GM23338 (cell line): ENCODE measurements at regions not wholly inside any gene's neighbourhood (a gene's known extent, or its start where the extent isn't known, plus 50 kb on each side); places are given as distances from the start of the nearest gene placed in this dataset.

Source experiments
- ATAC-seq: fragments of 200-7000 bp; cut with Tn5 transposase; 3 replicates; pipeline ENCODE4 v1.9.1; 2020
- DNase-seq: peaks from one replicate; pipeline ENCODE4 v3.0.0-alpha.2; 2015; ENCODE audit warnings: low spot score
- H2AFZ ChIP-seq: fragments of 200-600 bp; sonication (generic); 2 replicates; pipeline ENCODE4 v1.8.0; 2016; ENCODE audit warnings: antibody characterized with exemption, mild to moderate bottlenecking, moderate library complexity
- H3F3A ChIP-seq: fragments of 200-600 bp; sonication (generic); replicated peaks from 2 replicates; pipeline ENCODE4 v1.8.0; 2017; ENCODE audit warnings: antibody characterized with exemption, mixed run types, low read depth
- H3K27ac ChIP-seq: fragments of 200-600 bp; sonication (generic); 2 replicates; pipeline ENCODE4 v1.6.1; 2016; ENCODE audit warnings: low read depth
- H3K27me3 ChIP-seq: fragments of 200-600 bp; sonication (generic); 2 replicates; pipeline ENCODE4 v1.8.0; 2016; ENCODE audit warnings: mild to moderate bottlenecking, mixed run types, moderate library complexity; ENCODE audit not compliant: insufficient read depth
- H3K36me3 ChIP-seq: fragments of 200-600 bp; sonication (generic); 2 replicates; pipeline ENCODE4 v1.8.0; 2016; ENCODE audit warnings: mild to moderate bottlenecking; ENCODE audit not compliant: insufficient read depth
- H3K4me1 ChIP-seq: fragments of 200-600 bp; sonication (generic); 2 replicates; pipeline ENCODE4 v1.8.0; 2016; ENCODE audit warnings: mild to moderate bottlenecking, moderate library complexity; ENCODE audit not compliant: insufficient read depth
- H3K4me2 ChIP-seq: fragments of 200-600 bp; sonication (generic); 2 replicates; pipeline ENCODE4 v1.7.1; 2017; ENCODE audit warnings: mixed run types
- H3K4me3 ChIP-seq: fragments of 200-600 bp; sonication (generic); 2 replicates; pipeline ENCODE4 v1.6.1; 2016; ENCODE audit warnings: mixed run types
- H3K79me2 ChIP-seq: fragments of 200-600 bp; sonication (generic); replicated peaks from 2 replicates; pipeline ENCODE4 v1.8.0; 2017; ENCODE audit warnings: mild to moderate bottlenecking; ENCODE audit not compliant: insufficient read depth
- H3K9me2 ChIP-seq: fragments of 200-600 bp; sonication (generic); 2 replicates; pipeline ENCODE4 v1.8.0; 2017; ENCODE audit not compliant: insufficient read depth
- H4K20me1 ChIP-seq: fragments of 200-600 bp; sonication (generic); replicated peaks from 2 replicates; pipeline ENCODE4 v1.8.0; 2017; ENCODE audit warnings: mild to moderate bottlenecking; ENCODE audit not compliant: insufficient read depth
- H3K27ac Mint-ChIP-seq: 2 replicates; pipeline ENCODE4 v1.8.0; 2020; ENCODE audit warnings: inconsistent platforms, mild to moderate bottlenecking, moderate library complexity, mixed read lengths
- H3K27me3 Mint-ChIP-seq: 3 replicates; pipeline ENCODE4 v1.8.0; 2022; ENCODE audit warnings: low read depth, mild to moderate bottlenecking, moderate library complexity, mixed read lengths, inconsistent platforms; ENCODE audit not compliant: insufficient read depth, poor library complexity
- H3K36me3 Mint-ChIP-seq: 3 replicates; pipeline ENCODE4 v1.8.0; 2021; ENCODE audit warnings: low read depth, mild to moderate bottlenecking, inconsistent platforms, moderate library complexity, mixed read lengths
- H3K4me1 Mint-ChIP-seq: 3 replicates; pipeline ENCODE4 v1.8.0; 2020; ENCODE audit warnings: mild to moderate bottlenecking, inconsistent platforms, mixed read lengths
- H3K4me3 Mint-ChIP-seq: 3 replicates; pipeline ENCODE4 v1.8.0; 2021; ENCODE audit warnings: moderate library complexity, mild to moderate bottlenecking, inconsistent platforms, mixed read lengths
- H3K9me3 Mint-ChIP-seq: 3 replicates; pipeline ENCODE4 v1.8.0; 2020; ENCODE audit warnings: moderate library complexity, mild to moderate bottlenecking, inconsistent platforms, mixed read lengths
- CREB1 ChIP-seq: fragments of 250-450 bp; sonication (Bioruptor Pico); IDR thresholded peaks from 2 replicates; pipeline ENCODE4 v1.5.0; 2020; ENCODE audit warnings: low read depth, mild to moderate bottlenecking, moderate library complexity
- EZH2 ChIP-seq: fragments of 200-600 bp; sonication (generic); IDR thresholded peaks from one replicate; pipeline ENCODE4 v1.8.0; 2017; ENCODE audit warnings: antibody characterized with exemption, mild to moderate bottlenecking, low read depth; ENCODE audit not compliant: unreplicated experiment
- EZH2phosphoT487 ChIP-seq: fragments of 200-600 bp; sonication (generic); IDR thresholded peaks from one replicate; pipeline ENCODE4 v1.8.1; 2018; ENCODE audit warnings: antibody characterized with exemption; ENCODE audit not compliant: unreplicated experiment
- JUNB ChIP-seq: IDR thresholded peaks from one replicate; pipeline ENCODE4 v1.6.1; 2016; ENCODE audit warnings: antibody characterized with exemption; ENCODE audit not compliant: unreplicated experiment
- NANOG ChIP-seq: IDR thresholded peaks from 2 replicates; pipeline ENCODE4 v1.6.1; 2016; ENCODE audit warnings: antibody characterized with exemption, borderline replicate concordance
- POLR2AphosphoS5 ChIP-seq: IDR thresholded peaks from 2 replicates; pipeline ENCODE4 v1.6.1; 2016; ENCODE audit warnings: antibody characterized with exemption, low read depth
- ZNF114 ChIP-seq: fragments of 250-450 bp; sonication (Bioruptor Pico); IDR thresholded peaks from 2 replicates; pipeline ENCODE4 v1.5.0; 2020; ENCODE audit warnings: mild to moderate bottlenecking, moderate library complexity
- ZNF331 ChIP-seq: fragments of 250-450 bp; sonication (Bioruptor Pico); IDR thresholded peaks from 2 replicates; pipeline ENCODE4 v1.5.0; 2020; ENCODE audit warnings: low read depth, mild to moderate bottlenecking, moderate library complexity
- TF ChIP-seq, protein P1 (sequence below): fragments of 250-450 bp; sonication (Bioruptor Pico); IDR thresholded peaks from 2 replicates; pipeline ENCODE4 v1.5.0; 2020; ENCODE audit warnings: mild to moderate bottlenecking, moderate library complexity
- TF ChIP-seq, protein P2 (sequence below): IDR thresholded peaks from one replicate; pipeline ENCODE4 v1.6.1; 2018; ENCODE audit warnings: antibody characterized with exemption; ENCODE audit not compliant: unreplicated experiment
- TF ChIP-seq, protein P3 (sequence below), 2 experiments: fragments of 200-600 bp in 1 of 2; sonication (generic) in 1 of 2; conservative IDR thresholded peaks; 2 replicates each; pipeline versions ENCODE4 v1.5.1 to v1.6.1; 2016 to 2017; ENCODE audit warnings: antibody characterized with exemption in 2 of 2, low read depth in 2 of 2, mild to moderate bottlenecking in 2 of 2, moderate library complexity in 1 of 2
- TF ChIP-seq, protein P4 (sequence below): IDR thresholded peaks from 2 replicates; pipeline ENCODE4 v1.6.1; 2016; ENCODE audit warnings: antibody characterized with exemption

DNA sequence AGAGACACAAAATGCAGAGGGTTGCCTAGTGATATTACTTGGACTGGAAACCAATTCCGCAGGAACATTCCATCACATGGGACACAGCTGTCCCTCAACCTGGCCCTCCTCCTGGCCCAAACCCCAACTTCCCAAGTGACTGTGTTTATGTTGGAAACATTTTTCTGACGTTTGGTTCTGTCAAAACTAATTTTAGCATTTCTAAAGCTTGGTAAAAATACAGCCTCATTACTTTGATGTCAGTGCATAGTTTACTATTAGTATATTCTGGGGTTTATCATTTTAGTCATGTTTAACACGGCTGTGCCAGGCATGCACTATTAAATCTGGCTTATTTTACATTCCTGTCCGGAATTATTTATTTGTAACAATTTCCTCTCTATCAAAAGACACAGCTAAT lies 69.9 kb downstream of the GLI2 start:
- Mint-ChIP-seq H3K9me3 (no peaks in the 10 kb centered on the region), H3K4me3 (no peak overlapping the region), H3K4me1 (peaks cover 44% of the 10 kb centered on the region), H3K36me3 (peaks cover 6% of the 10 kb centered on the region; the same call in 2 of the 3 replicates), H3K27me3 (peaks cover 28% of the 10 kb centered on the region), H3K27ac (no peak overlapping the region)
- Histone ChIP-seq H3K4me3 (no peak overlapping the region), H2AFZ (no peak overlapping the region), H3K4me1 (peaks cover 33% of the 10 kb centered on the region), H3K27ac (no peak overlapping the region), H3K79me2 (peaks cover 82% of the 10 kb centered on the region), H3K9me2 (no peaks in the 10 kb centered on the region), H3K27me3 (no peaks in the 10 kb centered on the region), H3F3A (0 out of 2 replicates have a peak, but pooled peaks cover 3% of the 10 kb centered on the region), H3K36me3 (no peaks in the 10 kb centered on the region), H3K4me2 (no peak overlapping the region), H4K20me1 (peaks cover 23% of the 10 kb centered on the region)
- ATAC-seq (no peak), DNase-seq (no peak)
- no peak for TF ChIP-seq NANOG
- TF ChIP-seq, protein P1, sequence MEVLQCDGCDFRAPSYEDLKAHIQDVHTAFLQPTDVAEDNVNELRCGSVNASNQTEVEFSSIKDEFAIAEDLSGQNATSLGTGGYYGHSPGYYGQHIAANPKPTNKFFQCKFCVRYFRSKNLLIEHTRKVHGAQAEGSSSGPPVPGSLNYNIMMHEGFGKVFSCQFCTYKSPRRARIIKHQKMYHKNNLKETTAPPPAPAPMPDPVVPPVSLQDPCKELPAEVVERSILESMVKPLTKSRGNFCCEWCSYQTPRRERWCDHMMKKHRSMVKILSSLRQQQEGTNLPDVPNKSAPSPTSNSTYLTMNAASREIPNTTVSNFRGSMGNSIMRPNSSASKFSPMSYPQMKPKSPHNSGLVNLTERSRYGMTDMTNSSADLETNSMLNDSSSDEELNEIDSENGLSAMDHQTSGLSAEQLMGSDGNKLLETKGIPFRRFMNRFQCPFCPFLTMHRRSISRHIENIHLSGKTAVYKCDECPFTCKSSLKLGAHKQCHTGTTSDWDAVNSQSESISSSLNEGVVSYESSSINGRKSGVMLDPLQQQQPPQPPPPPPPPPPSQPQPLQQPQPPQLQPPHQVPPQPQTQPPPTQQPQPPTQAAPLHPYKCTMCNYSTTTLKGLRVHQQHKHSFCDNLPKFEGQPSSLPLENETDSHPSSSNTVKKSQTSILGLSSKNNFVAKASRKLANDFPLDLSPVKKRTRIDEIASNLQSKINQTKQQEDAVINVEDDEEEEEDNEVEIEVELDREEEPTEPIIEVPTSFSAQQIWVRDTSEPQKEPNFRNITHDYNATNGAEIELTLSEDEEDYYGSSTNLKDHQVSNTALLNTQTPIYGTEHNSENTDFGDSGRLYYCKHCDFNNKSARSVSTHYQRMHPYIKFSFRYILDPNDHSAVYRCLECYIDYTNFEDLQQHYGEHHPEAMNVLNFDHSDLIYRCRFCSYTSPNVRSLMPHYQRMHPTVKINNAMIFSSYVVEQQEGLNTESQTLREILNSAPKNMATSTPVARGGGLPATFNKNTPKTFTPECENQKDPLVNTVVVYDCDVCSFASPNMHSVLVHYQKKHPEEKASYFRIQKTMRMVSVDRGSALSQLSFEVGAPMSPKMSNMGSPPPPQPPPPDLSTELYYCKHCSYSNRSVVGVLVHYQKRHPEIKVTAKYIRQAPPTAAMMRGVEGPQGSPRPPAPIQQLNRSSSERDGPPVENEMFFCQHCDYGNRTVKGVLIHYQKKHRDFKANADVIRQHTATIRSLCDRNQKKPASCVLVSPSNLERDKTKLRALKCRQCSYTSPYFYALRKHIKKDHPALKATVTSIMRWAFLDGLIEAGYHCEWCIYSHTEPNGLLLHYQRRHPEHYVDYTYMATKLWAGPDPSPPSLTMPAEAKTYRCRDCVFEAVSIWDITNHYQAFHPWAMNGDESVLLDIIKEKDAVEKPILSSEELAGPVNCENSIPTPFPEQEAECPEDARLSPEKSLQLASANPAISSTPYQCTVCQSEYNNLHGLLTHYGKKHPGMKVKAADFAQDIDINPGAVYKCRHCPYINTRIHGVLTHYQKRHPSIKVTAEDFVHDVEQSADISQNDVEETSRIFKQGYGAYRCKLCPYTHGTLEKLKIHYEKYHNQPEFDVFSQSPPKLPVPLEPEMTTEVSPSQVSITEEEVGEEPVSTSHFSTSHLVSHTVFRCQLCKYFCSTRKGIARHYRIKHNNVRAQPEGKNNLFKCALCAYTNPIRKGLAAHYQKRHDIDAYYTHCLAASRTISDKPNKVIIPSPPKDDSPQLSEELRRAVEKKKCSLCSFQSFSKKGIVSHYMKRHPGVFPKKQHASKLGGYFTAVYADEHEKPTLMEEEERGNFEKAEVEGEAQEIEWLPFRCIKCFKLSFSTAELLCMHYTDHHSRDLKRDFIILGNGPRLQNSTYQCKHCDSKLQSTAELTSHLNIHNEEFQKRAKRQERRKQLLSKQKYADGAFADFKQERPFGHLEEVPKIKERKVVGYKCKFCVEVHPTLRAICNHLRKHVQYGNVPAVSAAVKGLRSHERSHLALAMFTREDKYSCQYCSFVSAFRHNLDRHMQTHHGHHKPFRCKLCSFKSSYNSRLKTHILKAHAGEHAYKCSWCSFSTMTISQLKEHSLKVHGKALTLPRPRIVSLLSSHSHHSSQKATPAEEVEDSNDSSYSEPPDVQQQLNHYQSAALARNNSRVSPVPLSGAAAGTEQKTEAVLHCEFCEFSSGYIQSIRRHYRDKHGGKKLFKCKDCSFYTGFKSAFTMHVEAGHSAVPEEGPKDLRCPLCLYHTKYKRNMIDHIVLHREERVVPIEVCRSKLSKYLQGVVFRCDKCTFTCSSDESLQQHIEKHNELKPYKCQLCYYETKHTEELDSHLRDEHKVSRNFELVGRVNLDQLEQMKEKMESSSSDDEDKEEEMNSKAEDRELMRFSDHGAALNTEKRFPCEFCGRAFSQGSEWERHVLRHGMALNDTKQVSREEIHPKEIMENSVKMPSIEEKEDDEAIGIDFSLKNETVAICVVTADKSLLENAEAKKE (CRISPR knock-in tag) = no peak
- no peak for TF ChIP-seq EZH2phosphoT487
- no peak for TF ChIP-seq JUNB
- TF ChIP-seq, protein P2, sequence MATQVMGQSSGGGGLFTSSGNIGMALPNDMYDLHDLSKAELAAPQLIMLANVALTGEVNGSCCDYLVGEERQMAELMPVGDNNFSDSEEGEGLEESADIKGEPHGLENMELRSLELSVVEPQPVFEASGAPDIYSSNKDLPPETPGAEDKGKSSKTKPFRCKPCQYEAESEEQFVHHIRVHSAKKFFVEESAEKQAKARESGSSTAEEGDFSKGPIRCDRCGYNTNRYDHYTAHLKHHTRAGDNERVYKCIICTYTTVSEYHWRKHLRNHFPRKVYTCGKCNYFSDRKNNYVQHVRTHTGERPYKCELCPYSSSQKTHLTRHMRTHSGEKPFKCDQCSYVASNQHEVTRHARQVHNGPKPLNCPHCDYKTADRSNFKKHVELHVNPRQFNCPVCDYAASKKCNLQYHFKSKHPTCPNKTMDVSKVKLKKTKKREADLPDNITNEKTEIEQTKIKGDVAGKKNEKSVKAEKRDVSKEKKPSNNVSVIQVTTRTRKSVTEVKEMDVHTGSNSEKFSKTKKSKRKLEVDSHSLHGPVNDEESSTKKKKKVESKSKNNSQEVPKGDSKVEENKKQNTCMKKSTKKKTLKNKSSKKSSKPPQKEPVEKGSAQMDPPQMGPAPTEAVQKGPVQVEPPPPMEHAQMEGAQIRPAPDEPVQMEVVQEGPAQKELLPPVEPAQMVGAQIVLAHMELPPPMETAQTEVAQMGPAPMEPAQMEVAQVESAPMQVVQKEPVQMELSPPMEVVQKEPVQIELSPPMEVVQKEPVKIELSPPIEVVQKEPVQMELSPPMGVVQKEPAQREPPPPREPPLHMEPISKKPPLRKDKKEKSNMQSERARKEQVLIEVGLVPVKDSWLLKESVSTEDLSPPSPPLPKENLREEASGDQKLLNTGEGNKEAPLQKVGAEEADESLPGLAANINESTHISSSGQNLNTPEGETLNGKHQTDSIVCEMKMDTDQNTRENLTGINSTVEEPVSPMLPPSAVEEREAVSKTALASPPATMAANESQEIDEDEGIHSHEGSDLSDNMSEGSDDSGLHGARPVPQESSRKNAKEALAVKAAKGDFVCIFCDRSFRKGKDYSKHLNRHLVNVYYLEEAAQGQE = no peak
- TF ChIP-seq, protein P3, sequence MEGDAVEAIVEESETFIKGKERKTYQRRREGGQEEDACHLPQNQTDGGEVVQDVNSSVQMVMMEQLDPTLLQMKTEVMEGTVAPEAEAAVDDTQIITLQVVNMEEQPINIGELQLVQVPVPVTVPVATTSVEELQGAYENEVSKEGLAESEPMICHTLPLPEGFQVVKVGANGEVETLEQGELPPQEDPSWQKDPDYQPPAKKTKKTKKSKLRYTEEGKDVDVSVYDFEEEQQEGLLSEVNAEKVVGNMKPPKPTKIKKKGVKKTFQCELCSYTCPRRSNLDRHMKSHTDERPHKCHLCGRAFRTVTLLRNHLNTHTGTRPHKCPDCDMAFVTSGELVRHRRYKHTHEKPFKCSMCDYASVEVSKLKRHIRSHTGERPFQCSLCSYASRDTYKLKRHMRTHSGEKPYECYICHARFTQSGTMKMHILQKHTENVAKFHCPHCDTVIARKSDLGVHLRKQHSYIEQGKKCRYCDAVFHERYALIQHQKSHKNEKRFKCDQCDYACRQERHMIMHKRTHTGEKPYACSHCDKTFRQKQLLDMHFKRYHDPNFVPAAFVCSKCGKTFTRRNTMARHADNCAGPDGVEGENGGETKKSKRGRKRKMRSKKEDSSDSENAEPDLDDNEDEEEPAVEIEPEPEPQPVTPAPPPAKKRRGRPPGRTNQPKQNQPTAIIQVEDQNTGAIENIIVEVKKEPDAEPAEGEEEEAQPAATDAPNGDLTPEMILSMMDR (conservative IDR thresholded peaks at IDR 0.05; ENCODE audit: low read depth in 2 of 2) = no peak
- TF ChIP-seq CREB1 (CRISPR knock-in tag) = no peak
- no peak for TF ChIP-seq POLR2AphosphoS5
- TF ChIP-seq ZNF331 (CRISPR knock-in tag) = no peak
- TF ChIP-seq, protein P4, sequence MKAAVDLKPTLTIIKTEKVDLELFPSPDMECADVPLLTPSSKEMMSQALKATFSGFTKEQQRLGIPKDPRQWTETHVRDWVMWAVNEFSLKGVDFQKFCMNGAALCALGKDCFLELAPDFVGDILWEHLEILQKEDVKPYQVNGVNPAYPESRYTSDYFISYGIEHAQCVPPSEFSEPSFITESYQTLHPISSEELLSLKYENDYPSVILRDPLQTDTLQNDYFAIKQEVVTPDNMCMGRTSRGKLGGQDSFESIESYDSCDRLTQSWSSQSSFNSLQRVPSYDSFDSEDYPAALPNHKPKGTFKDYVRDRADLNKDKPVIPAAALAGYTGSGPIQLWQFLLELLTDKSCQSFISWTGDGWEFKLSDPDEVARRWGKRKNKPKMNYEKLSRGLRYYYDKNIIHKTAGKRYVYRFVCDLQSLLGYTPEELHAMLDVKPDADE = no peak
- no peak for TF ChIP-seq ZNF114 (CRISPR knock-in tag)
- no peak for TF ChIP-seq EZH2
